Stomach (tissue), 8 donors: ENCODE measurements at regions not wholly inside any gene's neighbourhood (a gene's known extent, or its start where the extent isn't known, plus 50 kb on each side); places are given as distances from the start of the nearest gene placed in this dataset.

ENCODE experiments used
- DNase-seq, 2 donors: peaks; one replicate each; pipeline versions ENCODE4 v3.0.0 to v3.0.0-alpha.2; 2013 to 2019
- H3K27ac ChIP-seq, 5 donors: fragments of 200-600 bp in 4 of 5; sonication (generic) in 4 of 5; one replicate each; pipeline ENCODE4 v1.5.1; 2013 to 2019; ENCODE audit warnings: mild to moderate bottlenecking in 1 of 5, moderate library complexity in 1 of 5
- H3K27me3 ChIP-seq, 3 donors: fragments of 200-600 bp; sonication (generic); one replicate each; pipeline ENCODE4 v1.5.1; 2017 to 2019; ENCODE audit warnings: mixed run types in 1 of 3
- H3K36me3 ChIP-seq, 4 donors: fragments of 200-600 bp; sonication (generic); 1 replicate in 3 of 4; 2 replicates in 1 of 4; pipeline ENCODE4 v1.5.1; 2016 to 2019
- H3K4me1 ChIP-seq, 4 donors: fragments of 200-600 bp; sonication (generic); one replicate each; pipeline ENCODE4 v1.5.1; 2016 to 2019
- H3K4me3 ChIP-seq, 4 donors: fragments of 200-600 bp; sonication (generic) in 3 of 4; one replicate each; pipeline ENCODE4 v1.5.1; 2016 to 2019; ENCODE audit warnings: mild to moderate bottlenecking in 1 of 4
- H3K9me3 ChIP-seq, 4 donors: fragments of 200-600 bp; sonication (generic); one replicate each; pipeline ENCODE4 v1.5.1; 2016 to 2019
- EP300 ChIP-seq: sonication (generic); formaldehyde crosslinking; IDR thresholded peaks from one replicate; pipeline ENCODE4 v1.6.1; 2017; ENCODE audit warnings: antibody characterized with exemption
- POLR2A ChIP-seq, 4 donors: fragments of 450-650 bp; IDR thresholded peaks; one replicate each; pipeline ENCODE4 v1.6.1; 2016; ENCODE audit warnings: antibody characterized with exemption in 4 of 4, control low read depth in 2 of 4, mild to moderate bottlenecking in 1 of 4, moderate library complexity in 1 of 4
- POLR2AphosphoS5 ChIP-seq, 3 donors: sonication (generic); formaldehyde crosslinking; IDR thresholded peaks; one replicate each; pipeline ENCODE4 v1.6.1; 2016; ENCODE audit warnings: antibody characterized with exemption in 3 of 3
- WGBS, 5 donors: extraction: QIAGEN DNeasy Blood & Tissue Kit in 3 of 5; methylation state at CpG; one replicate each; pipeline versions ENCODE4 v1.1.5 to v1.1.7; 2013 to 2018; 5-methylcytosine and 5-hydroxymethylcytosine counted together
- intact Hi-C: fragments of 100-400 bp; cut with DNase I; formaldehyde crosslinking; loops from one replicate; pipeline ENCODE4 v1.15.1; 2023; ENCODE audit warnings: low total_unique reads
- TF ChIP-seq, protein P1 (sequence below), 7 experiments: fragments of 450-650 bp in 4 of 7; fragments of 200-600 bp in 3 of 7; sonication (generic) in 3 of 7; IDR thresholded peaks; one replicate each; pipeline ENCODE4 v1.5.1; 2016 to 2019; ENCODE audit warnings: antibody characterized with exemption in 7 of 7, control low read depth in 2 of 7, mild to moderate bottlenecking in 1 of 7
- donor health status: healthy with polysubstance abuse.
- donor health status: Bipolar disorder and iron deficiency.
- donor health status: healthy.

GRCh38 chr21:17429936-17430335 lies 82.9 kb upstream of the CXADR start:
- H3K4me1 ChIP-seq = no peaks in the 10 kb centered on the region
- H3K36me3 ChIP-seq = no peaks in the 10 kb centered on the region
- no peak overlapping the region for H3K4me3 ChIP-seq
- TF ChIP-seq POLR2AphosphoS5 (IDR thresholded peaks at IDR 0.05) (no peak), POLR2A (IDR thresholded peaks at IDR 0.05) (no peak), EP300 (no peak)
- TF ChIP-seq, protein P1, sequence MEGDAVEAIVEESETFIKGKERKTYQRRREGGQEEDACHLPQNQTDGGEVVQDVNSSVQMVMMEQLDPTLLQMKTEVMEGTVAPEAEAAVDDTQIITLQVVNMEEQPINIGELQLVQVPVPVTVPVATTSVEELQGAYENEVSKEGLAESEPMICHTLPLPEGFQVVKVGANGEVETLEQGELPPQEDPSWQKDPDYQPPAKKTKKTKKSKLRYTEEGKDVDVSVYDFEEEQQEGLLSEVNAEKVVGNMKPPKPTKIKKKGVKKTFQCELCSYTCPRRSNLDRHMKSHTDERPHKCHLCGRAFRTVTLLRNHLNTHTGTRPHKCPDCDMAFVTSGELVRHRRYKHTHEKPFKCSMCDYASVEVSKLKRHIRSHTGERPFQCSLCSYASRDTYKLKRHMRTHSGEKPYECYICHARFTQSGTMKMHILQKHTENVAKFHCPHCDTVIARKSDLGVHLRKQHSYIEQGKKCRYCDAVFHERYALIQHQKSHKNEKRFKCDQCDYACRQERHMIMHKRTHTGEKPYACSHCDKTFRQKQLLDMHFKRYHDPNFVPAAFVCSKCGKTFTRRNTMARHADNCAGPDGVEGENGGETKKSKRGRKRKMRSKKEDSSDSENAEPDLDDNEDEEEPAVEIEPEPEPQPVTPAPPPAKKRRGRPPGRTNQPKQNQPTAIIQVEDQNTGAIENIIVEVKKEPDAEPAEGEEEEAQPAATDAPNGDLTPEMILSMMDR (IDR thresholded peaks at IDR 0.05) = no peak
- intact Hi-C loops = no loop called here
- no peaks in the 10 kb centered on the region for H3K9me3 ChIP-seq
- peak in 1 of 2 donors; percentile 72 for DNase-seq
- no peaks in the 10 kb centered on the region for H3K27me3 ChIP-seq
- no peak overlapping the region for H3K27ac ChIP-seq
- 52 to 79% (median 58%) methylated on average over 2 to 3 of the region's 3 CpGs for WGBS, 5 donors

DNA sequence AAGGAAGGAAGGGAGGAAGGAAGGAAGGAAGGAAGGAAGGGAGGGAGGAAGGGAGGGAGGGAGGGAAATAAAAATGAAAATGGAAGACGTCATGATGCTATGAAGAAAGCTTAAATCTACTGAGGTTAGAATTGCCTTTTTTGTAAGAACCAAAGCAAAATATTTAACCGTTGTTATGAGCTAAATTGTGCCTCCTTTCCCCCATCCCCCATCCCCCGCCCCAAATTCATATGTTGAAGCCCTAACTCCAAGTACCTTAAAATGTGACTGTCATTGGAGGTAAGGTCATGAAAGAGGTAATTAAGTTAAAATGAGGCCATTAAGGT lies 80.1 kb upstream of the CXADR start:
- no peaks in the 10 kb centered on the region for H3K36me3 ChIP-seq

GRCh38 chr21:17433730-17434129 lies 79.1 kb upstream of the CXADR start:
- WGBS, 5 donors = 74 to 88% (median 78%) methylated on average over 2 of the region's 2 CpGs
- H3K4me3 ChIP-seq = no peak overlapping the region

More for the DNA sequence above, 80.1 kb upstream of the CXADR start:
- Histone ChIP-seq H3K4me1 (peaks cover 0 to 15% (median 4%) of the 10 kb centered on the region in 4 donors), H3K9me3 (no peaks in the 10 kb centered on the region), H3K4me3 (no peak overlapping the region), H3K27me3 (no peaks in the 10 kb centered on the region), H3K27ac (no peak overlapping the region)
- WGBS, 5 donors = 81 to 97% (median 93%) methylated on average over 3 of the region's 3 CpGs
- intact Hi-C loops = no loop called here
- no peak for TF ChIP-seq EP300
- TF ChIP-seq POLR2AphosphoS5 (IDR thresholded peaks at IDR 0.05) = no peak
- no peak for TF ChIP-seq POLR2A (IDR thresholded peaks at IDR 0.05)
- TF ChIP-seq, protein P1 (IDR thresholded peaks at IDR 0.05) = no peak
- no peak for DNase-seq

DNA sequence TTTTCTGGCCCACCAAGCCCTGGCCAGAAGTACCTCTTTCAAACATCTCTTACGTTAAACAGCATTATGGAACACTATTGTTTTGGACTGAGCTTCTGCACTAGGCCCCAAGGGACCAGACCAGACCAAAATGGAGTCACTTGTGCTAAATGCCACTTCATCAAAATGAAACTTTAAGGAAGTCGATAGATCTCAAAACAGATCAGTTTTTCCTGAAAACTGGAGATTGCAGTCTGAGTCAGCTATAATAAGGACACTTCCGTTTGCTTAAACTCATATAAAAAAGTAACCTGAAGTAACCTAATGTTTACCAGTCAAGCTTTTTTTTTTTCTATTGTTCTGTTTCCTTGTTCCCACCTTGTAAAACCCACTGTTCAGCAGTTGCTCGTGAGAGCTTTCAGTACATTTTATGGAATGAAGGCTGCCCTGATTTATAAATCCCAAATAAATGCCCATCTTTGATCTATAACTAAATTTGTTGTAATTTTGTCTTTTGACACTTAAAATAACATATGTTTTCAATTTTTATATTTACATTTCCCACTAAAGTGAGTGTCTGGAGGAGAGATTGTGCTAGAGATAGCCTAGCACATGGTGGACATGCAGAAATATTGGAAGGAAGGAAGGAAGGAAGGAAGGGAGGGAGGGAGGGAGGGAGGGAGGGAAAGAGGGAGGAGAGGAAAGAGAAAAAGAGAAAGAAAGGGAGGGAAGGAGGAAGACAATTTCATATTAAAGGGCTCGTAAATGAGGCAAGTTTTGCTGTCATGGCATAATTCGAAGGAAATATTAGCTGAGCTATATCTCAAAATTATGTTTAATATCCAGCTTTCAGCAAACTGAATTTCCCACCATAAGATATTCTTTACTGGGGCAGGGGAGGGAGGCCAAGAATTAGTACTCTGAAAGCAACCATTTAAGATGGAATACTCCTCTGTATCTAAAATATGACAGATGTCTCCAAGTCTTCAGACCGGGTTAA lies 77.0 kb upstream of the CXADR start:
- TF ChIP-seq POLR2AphosphoS5 (IDR thresholded peaks at IDR 0.05) (no peak), POLR2A (IDR thresholded peaks at IDR 0.05) (no peak), EP300 (no peak)
- TF ChIP-seq, protein P1 (IDR thresholded peaks at IDR 0.05) = no peak
- Histone ChIP-seq H3K27ac (peak overlapping the region in 1 of 5 donors; percentile 26), H3K4me3 (no peak overlapping the region), H3K4me1 (peaks cover 0 to 18% (median 4%) of the 10 kb centered on the region in 4 donors), H3K27me3 (no peaks in the 10 kb centered on the region), H3K36me3 (no peaks in the 10 kb centered on the region), H3K9me3 (no peaks in the 10 kb centered on the region)
- intact Hi-C loops = no loop called here
- no peak for DNase-seq
- 57 to 69% (median 62%) methylated on average over 7 of the region's 7 CpGs for WGBS, 5 donors

More at GRCh38 chr21:17433730-17434129, 79.1 kb upstream of the CXADR start:
- TF ChIP-seq EP300 = no peak
- TF ChIP-seq POLR2AphosphoS5 (IDR thresholded peaks at IDR 0.05) = no peak
- no peak for TF ChIP-seq POLR2A (IDR thresholded peaks at IDR 0.05)
- TF ChIP-seq, protein P1 (IDR thresholded peaks at IDR 0.05) = no peak
- peaks cover 0 to 15% (median 4%) of the 10 kb centered on the region in 4 donors for H3K4me1 ChIP-seq
- no peaks in the 10 kb centered on the region for H3K9me3 ChIP-seq
- DNase-seq = no peak
- no peaks in the 10 kb centered on the region for H3K36me3 ChIP-seq
- intact Hi-C loops = no loop called here
- H3K27ac ChIP-seq = no peak overlapping the region
- no peaks in the 10 kb centered on the region for H3K27me3 ChIP-seq
